ENCODE measurements at regions not wholly inside any gene's neighbourhood (a gene's known extent, or its start where the extent isn't known, plus 50 kb on each side); places are given as distances from the start of the nearest gene placed in this dataset.

DNA sequence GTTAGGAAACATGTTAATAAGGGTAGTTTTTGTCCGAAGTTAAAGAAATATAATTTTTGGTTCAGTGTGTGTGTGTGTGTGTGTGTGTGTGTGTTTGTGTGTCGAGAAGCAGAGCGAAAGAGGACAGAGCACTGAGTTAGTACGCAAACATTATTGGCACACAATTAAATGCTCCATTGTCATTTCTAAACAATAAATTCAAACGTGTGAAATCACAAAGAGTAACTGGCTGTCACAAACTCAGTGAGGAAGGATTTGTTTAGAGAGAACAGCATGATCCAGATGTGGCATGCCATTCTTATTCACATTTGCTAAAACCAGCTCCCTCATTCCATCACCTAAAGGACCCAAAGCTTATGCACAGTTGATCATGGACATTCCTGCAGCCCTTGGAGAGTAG lies 970.8 kb downstream of the DTWD2 start:
- no peak for DNase-seq

DNA sequence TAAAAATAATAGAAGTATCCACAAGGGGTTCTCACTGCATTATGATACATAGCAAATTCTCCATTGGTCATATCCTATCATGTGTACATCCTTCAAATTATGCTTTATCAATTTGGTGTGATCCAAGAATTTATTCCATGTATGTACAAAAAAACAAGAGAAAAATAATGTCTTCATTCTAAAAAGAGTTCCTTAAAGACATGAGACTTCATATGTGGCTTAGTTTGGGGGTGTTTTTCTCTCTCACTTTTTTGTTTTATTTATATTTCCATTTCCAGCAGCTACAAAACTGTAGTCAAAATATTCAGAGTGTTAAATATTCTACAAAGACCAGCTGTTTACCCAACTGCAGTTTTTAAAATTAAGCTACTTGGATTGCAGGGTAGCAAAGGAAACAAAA lies 972.0 kb downstream of the DTWD2 start:
- DNase-seq = no peak

DNA sequence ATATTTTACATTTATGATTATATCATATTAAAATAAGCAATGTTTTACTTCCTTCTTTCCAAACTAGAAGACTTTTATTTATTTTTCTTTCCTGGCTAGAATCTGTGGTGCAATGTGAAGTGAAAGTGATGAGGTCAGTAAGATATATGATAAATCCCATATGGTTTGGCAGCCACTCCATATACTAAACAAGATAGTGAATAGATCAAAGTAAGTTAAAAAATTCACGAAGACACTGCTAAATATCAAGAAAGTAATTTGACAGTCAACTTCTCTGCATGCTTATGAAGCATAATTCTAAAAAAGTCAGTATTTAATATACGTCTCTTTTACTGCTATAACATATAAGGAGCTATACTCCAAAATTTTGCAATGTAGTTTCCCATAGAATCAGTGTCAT lies 972.8 kb downstream of the DTWD2 start:
- no peak for DNase-seq

- DNase-seq = no peak
These were observed 978.5 kb downstream of the DTWD2 start for GRCh38 chr5:118009741-118010297.

- DNase-seq = no peak
These were observed 979.6 kb downstream of the DTWD2 start for GRCh38 chr5:118008779-118009178.

DNA sequence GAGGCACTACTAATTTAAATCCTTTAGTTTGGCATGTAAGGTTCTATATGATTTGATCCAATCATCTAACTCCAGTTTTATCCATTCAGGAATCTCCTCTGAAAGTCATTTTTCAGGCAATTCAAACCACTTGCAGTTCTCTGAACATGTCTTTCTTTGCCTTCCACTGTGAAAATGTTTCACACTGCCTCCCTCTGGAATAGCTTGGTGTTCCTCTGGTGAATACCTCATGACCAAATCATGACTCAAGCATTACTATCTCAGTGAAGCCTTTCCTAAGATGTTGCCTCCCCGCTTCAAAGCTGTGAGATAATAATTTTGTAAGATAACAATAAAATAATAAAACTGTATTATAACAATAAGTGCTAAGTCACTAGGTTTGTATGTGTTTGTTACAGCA lies 981.1 kb downstream of the DTWD2 start:
- DNase-seq = no peak

- DNase-seq = no peak
These were observed 982.1 kb downstream of the DTWD2 start for GRCh38 chr5:118006219-118006618.

GRCh38 chr5:117999939-118000549 lies 988.3 kb downstream of the DTWD2 start:
- DNase-seq = no peak

DNA sequence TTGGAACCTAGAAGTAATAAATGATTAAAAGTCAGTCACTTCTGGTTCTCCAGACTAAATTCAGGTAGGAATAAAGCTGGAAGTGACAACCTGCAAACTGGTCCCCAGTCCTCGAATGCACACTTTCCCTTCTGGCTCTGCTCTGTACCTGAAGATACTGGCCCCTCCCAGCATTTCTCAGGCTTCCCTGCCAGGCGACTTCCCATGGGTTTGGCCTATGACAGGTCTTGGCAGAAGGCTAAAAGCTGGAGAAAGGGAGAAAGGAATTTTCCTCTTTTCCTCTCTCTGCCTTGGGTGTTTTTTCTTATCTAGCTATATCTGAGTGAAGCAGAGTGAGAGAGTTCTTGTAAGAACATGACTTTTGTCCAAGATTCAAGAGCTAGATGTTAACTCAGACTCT lies 1005.7 kb downstream of the DTWD2 start:
- no peak for DNase-seq

DNA sequence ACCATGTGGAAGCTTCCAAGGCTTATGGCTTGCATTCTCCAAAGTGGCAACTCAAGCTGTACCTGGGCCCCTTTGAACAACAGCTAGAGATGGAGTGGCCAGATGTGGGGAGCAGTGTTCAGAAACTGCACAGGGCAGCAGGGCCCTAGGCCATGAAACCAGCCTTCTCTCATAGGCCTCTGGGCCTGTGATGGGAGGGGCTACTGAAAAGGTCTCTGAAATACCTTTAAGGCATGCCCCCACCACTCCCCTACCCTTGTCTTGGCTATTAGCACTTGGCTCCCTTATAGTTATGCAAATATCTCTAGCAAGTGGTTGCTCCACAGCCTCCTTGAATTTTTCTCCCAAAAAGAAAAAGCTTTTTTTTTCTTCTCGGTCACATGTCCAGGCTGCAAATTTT lies 1014.6 kb downstream of the DTWD2 start:
- no peak for DNase-seq

DNA sequence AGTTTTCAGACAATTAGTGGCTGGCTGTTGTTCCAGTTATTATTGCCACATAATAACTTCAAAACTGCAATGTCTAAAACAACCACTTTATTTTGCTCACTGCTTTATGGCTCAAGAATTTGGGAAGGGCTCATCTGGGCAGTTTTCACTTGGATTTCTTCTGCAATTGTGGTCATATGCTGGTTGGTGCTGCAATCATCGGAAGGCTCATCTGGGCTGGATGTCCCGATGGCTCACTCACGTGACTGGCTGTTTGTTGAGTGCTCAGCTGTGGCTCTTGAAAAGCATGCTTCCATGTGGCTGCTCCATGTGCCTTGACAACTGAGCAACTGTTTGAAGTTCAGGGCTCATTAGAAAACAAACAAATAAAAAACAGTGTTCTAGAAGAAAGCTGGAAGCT lies 1032.5 kb downstream of the DTWD2 start:
- no peak for DNase-seq

DNA sequence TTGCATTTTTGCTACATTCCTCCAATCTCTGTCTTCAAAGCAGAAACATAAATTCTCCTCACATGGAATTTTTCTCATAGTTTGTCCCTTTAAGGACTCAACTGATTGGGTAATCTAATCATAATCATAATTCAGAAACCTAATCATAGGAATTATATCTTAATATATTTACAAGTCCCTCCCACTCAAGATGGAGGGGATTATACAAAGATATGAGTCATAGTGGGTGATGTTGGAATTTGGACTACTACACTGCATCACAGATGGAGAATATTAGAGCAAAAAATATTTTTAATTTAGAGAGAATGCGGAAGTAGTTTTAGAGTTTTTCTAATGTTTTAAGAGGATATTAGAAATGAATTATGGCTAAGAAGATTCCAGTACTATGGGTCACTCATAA lies 1034.0 kb downstream of the DTWD2 start:
- no peak for DNase-seq

DNA sequence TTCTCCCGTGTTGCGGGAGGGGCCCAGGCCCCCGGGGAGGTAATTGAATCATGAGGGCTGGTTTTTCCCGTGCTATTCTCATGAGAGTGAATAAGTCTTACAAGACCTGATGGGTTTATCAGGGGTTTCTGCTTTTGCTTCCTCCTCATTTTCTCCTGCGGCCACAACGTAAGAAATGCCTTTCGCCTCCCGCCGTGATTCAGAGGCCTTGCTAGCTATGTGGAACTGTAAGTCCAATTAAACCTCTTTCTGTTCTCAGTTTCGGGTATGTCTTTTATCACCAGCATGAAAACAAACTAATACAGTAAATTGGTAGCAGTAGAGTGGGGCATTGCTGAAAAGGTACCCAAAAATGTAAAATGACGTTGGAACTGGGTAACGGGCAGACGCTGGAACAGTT lies 1035.1 kb downstream of the DTWD2 start:
- no peak for DNase-seq

GRCh38 chr5:117947836-117948235 lies 1040.5 kb downstream of the DTWD2 start:
- no peak for DNase-seq

GRCh38 chr5:117947121-117947520 lies 1041.2 kb downstream of the DTWD2 start:
- no peak for DNase-seq

GRCh38 chr5:117945258-117945657 lies 1043.1 kb downstream of the DTWD2 start:
- no peak for DNase-seq

DNA sequence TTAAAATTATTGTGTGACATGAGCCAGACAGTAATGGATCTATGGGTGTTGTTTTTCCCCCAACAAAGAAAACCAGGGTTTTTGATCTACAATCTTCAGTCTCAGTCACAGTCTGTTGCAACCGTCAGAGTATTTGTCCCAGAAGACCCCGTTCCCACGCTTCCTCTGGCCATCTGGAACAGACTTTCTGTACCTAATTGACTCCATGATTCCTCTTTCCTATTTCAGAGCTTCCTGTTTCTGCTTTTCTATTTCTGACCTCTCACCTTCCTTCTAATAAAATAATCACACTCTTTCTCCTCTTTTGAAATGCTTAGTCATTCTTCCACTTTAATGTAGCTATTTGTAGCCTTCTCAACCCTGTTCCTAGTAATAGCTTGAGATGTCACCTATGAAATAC lies 1044.8 kb downstream of the DTWD2 start:
- no peak for DNase-seq

DNA sequence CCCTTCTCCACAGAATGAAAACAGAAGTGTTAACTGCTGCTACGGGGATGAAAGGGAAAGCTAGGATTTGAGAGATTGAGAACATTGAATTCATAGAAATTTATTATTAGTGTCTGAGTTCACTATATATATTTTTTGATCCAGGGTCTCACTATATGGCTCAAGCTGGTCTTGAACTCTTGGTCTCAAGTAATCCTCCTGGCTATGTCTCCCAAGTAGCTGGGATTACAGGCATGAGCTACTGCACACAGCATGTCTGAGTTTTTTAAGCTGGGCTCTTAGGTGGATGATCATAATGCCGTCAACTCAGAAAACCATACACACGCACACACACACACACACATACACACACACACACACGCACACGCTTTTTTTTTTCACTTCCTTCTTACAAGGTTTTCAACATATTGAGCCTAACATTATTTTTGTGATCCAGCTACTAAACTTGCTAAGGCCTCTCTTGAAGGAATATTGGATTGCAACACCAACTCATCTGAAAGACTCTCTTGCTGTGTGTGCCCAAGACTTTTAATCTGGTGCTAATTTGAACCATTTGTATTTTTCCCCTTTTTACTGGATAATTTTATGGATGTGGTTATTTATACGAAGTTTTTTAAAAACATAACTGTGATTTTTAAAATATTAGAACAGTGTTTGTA lies 1045.4 kb downstream of the DTWD2 start:
- DNase-seq = no peak

- no peak for DNase-seq
These were observed 1095.1 kb downstream of the DTWD2 start for GRCh38 chr5:117893211-117893610.

GRCh38 chr5:117892360-117892759 lies 1096.0 kb downstream of the DTWD2 start:
- no peak for DNase-seq

GRCh38 chr5:117889596-117889995 lies 1098.8 kb downstream of the DTWD2 start:
- no peak for DNase-seq

- DNase-seq = no peak
These were observed 1099.7 kb downstream of the DTWD2 start for GRCh38 chr5:117888688-117889087.

DNA sequence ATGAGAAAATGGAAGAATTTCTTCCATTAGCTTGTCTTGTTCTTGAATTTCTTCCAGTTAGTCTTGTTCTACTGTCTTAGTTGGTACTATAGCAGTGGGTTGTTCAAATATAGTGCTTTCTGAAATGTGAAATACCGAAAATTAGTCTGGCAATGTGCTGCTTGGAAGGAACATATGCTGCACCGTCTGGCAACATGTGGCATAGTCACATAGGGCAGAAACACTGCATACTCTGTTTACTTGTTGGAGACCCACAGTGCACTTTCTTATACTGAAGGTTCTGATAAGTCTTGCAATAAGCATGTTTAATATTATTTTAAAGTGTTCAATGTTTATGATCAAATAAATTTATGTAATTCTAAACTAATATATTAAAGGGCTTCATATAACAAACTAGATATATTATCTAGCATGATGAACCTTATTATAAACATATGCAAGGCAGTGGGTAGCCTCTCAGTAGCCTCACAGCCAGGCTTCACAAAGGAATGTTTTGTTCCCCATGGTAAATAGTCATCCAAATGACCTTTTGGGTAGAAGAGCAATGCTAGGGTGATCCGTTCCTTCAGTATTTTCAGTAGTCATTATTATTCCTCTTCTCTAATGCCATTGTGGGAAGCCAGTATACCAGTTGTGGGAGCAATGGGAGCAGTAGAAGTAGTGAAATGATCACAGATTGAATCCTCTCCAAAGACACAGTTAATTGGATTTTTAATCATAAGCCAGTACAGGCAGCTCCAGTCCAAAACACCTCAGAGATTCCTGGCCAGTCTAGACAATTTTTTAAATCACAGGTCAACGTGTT lies 1106.7 kb downstream of the DTWD2 start:
- DNase-seq = no peak

- DNase-seq = no peak
These were observed 1107.4 kb downstream of the DTWD2 start for GRCh38 chr5:117880932-117881331.
